Right kidney (tissue), 1 donor: ENCODE measurements at regions not wholly inside any gene's neighbourhood (a gene's known extent, or its start where the extent isn't known, plus 50 kb on each side); places are given as distances from the start of the nearest gene placed in this dataset.

ENCODE experiments used
- DNase-seq: peaks from one replicate; pipeline ENCODE4 v3.0.0-alpha.2; 2016

DNA sequence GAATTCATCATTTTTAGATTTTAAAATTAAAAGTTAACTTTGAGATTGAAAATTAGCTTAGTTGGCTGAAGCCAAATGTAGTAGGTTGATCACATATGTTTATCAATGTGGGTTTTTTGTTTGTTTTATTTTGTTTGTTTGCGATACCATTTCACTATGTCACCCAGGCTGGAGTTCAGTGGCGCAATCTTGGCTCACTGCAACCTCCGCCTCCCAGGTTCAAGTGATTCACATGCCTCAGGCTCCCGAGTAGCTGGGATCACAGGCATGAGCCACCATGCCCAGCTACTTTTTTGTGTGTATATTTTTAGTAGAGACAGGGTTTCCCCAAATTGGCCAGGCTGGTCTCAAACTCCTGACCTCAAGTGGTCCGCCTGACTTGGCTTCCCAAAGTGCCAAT is 665.7 kb upstream of the SLC10A2 start:
- no peak for DNase-seq

DNA sequence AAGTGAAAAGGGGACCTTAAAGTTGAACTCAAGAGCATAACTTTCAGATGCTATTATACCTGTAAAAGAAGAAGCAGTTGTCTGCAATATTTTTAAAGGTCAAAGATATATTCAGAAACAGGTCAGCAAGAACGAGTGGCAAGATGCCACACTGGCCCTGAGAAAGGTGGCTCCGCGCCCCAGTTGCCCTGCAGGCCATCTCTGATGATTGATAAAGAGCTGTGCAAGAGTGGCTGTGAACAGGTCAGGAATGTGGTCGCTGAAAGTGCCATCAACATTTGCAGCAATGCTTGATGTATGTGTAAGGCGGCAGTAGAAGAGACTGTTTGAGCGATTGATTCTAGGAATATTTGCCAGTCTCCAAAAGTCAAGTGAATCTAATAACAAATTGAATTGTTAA is 664.2 kb upstream of the SLC10A2 start:
- DNase-seq, result no peak

DNA sequence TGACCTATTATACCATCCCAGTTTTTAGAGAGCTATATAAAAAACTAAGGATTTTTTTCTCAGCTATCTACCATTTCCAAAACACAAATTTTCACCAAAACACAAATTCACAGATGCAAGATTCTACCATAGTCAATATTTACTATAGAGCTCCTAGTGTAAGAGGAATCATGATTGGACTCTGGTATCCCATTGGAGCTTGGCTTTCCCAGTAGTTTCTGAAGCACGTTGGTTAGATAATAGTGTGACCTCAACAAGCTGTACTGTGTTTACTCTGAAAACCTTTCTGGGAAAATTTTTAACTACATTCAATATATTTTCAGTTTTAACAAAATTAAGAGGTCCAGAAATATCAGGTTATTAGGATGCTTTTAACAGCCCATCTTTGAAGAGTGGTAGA is 660.6 kb upstream of the SLC10A2 start:
- no peak for DNase-seq

DNA sequence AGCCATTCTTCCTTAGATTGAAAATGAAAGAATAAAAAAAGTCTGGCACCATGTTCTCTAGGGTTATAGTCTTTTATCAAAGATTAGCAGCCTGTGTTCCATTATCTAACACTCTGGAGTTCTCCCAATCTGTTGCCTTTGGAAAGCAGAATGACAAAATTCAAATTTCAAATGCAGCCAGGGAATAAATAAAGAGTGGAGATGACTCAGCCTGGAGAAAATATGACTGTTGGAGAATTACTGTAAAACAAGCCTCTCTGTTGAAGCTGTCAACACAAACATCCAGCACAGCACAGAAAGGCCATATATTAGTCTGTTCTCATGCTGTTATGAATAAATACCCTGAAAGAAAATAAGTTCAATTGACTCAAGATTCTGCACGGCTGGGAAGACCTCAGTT is 650.5 kb upstream of the SLC10A2 start:
- no peak for DNase-seq

DNA sequence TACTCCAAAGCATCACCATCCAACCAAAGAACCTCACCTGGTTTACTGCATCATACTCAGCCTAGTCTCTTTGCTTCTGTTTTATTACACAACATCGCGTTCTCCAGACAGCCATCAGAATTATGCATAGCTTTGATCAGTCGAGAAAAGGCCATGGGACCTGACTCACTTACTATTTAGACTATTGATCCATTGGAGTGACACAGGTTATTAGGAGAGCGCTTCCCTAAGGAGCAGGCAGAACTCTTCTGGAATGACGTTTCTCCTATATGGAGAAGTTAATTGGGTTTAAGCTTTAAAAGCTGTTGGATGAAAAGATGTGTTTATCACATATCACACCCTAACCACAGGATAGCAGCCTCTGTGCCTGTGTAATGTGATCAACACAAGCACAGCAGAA is 649.1 kb upstream of the SLC10A2 start:
- no peak for DNase-seq

DNA sequence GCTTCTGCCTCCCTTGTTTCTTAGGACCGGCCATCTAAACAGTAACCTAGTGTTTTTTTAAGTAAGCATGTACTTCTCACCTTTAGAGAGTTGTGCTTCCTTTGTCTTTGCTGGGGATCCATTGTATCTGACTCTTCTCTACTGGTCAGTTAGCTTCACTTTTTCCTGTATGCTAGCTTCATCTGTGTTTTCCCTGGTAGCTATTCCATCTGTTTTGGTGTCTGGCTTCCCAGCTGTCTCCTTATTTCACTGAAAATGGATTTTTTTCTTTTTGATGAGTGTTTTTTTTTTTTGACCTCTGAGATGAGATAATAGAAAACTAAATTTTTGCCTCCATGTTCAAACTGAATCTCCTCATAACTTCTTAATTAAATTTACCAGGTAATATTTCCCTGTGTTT is 637.0 kb upstream of the SLC10A2 start:
- no peak for DNase-seq

DNA sequence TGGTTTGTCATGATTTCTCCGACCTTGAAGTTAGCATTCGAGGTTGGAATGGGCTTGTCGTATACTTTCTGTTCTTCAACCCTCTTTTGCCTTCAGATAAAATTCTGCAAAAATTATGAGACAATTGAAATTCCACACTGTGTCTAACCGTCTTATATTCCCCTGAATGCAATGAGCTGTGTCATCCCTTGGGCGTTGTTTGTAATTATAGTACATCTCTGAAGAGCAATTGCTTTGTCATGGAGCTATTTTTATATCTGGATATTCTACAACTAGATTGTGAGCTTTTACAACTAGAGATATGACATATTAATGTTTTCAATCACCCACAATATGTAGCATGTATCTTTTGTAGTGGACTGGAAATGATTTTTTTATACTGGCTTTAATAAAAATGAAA is 631.8 kb upstream of the SLC10A2 start:
- no peak for DNase-seq

DNA sequence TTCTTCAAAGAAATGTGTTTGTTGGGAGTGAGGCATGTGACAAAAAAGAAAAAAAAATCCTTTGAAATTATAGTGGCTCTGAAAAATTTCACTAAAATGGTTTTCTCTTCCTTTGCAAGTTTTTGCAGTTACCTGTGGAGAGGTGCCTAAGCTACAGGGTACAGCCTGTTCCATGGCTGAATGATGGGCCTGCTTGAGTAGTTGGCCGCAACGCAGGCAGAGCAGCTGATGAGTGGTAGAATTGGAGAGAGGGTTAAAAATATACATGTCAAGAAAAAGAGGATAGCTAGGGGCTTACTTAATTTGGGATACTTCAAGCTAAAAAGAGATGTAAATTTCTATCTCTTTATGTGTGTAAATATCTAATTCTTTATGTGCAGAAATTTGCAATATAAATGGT is 629.1 kb upstream of the SLC10A2 start:
- DNase-seq, result no peak

DNA sequence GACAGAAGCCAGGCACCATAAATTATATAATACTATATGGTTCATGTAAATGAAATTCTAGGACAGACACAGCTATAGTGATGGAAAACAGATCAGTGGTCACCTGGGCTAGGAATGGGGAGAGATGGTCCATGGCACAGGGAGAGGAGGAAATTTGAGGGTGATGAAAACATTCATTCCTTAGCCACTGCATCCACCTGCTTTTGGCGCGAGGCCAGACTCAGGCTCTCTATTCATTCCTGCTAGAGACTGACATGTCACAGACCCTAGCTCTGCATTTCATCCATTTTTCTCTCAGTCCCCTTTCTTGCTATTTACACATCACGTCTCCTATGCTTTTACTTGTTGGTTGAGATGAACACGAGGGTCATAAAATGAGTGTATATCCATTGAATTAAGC is 628.3 kb upstream of the SLC10A2 start:
- DNase-seq, result no peak

DNA sequence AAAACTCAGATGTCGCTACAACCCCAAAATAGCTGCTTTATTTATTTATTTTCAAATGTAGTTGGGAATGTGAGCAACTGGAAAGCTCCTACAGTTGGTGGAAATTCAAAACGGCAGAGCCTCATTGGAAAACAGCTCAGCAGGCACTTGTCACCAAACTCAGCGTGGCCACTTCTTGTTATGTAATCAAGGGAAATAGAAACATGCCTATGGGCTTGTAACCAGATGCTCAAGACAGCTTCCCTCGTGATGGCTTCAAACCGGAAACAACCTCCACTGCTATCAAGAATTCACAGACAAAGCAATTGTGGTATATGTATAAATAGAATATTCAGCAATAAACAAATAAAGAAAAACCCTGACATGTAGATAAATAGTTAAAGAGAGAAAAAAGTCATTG is 627.8 kb upstream of the SLC10A2 start:
- DNase-seq, result no peak

DNA sequence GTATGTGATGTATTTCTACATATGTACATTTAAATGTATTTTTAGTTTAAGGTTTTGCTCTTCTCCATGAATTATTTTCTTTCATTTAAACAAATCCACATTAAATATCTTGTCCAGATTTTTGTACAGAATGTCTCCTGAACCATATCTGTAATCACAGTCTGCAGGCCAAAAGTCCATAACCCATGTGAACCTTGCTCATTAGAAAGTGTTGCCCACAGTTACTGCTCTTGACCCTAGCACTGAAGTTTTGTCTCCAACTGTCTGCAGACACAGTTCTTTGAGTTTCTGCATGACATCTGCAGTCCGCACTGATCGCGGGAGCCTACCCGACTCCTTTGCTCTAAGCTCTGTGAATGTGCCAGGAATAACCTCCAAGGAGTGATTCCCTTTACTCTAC is 626.2 kb upstream of the SLC10A2 start:
- DNase-seq, result no peak

DNA sequence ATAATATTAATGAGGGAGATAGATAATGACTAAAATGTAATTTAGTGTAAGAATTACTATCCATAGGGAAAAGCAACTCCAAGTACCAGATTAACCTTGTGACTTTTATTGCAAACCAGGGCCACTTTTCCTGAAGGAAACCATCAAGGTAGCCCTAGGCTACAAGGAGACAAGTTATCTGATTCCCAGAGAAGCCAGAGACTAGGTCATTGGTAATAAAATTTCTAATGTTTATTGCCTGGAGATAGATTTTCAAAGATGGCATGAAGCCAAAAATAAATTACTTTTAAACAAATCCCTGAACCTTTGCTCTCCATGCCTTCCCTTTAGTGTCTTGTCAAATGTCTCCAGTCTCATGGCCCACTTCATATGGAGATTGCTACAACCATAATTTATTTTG is 610.1 kb upstream of the SLC10A2 start:
- DNase-seq, result no peak

DNA sequence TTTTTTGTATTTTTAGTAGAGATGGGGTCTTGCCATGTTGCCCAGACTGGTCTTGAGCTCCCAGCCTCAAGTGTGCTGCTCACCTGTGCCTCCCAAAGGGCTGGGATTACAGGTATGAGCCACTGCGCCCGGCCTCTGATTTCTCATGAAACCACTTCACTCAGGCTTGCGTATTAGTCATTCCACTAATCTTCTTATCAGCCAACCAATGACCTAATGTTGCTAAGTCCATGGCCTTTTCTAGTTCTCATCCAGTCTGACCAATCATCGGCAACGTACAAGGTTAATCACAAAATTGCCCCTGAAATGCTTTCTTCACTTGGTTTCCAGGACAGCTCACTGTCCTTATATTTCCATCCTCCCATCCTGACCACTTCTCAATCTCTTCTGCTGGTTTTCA is 605.3 kb upstream of the SLC10A2 start:
- DNase-seq, result no peak

DNA sequence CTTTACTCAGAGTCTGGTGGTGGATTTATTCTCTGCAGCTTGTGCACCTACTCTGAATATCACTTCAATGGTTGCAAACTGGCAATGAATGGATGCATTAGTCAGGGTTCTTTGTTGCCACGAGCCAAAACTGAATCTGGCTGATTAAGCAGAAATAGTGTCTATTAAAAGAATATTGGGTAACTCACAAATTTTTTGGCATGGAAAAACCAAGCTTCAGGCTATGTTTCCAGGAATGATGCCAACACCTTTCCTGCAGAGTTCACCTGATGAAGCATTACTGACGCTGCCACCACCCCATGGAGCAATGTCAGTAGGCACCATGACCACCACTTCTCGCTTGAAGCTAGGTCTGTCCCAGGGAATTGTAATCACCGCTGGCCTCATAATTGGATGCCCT is 597.8 kb upstream of the SLC10A2 start:
- no peak for DNase-seq

DNA sequence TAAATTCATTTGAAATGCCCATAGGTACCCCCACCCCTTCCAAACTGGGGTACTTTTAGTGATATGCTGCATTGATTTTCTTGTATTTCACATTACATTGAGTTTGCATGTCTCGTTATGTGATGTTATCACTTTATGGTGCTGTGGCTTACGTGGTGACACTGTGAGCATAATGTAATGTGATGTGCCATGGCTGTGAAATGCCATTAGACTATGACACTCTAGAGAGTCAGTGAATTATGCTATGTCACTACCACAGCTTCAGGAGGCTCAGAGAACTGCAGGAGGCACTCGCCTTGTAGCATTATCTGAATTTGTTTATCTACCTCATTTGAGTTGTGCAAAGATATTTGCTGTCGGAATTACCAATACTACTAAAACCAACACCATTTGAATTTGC is 590.1 kb upstream of the SLC10A2 start:
- no peak for DNase-seq

DNA sequence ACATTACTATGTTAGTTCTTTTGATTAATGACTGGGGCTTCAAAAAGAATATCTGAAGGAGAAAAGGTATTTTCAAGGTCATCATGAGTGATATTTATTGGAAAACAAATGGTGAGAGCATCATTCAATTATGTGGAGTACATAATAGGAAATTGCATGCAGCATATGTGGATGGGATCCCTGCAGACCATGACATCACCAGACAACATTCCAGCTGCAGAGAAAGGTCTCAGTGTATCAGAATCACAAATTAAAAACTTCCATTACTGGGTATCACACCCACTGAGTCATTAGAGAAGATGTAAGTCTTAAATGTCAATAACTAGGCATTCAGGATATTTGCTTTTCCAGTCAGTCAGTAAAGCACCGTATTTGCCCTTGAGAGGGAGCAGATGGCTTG is 574.4 kb upstream of the SLC10A2 start:
- DNase-seq, result no peak

DNA sequence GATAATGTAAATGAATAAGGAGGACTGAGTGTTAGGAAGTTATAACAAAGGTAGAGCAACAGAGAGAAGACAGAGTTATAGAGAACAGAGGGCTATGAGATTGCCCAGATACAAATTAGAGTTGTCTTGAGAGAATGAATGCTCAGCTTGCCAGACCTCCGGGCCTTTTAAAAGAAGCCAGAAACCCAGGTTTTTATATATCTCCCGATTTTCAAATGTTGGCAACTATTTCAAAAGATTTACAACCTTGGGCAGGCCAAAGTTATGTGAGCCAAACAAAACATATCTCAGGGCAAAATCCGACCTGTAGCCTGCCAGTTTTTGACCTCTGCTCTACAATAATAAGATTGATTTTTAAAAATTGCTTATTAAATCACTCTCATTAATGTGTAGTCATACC is 573.1 kb upstream of the SLC10A2 start:
- DNase-seq, result no peak

DNA sequence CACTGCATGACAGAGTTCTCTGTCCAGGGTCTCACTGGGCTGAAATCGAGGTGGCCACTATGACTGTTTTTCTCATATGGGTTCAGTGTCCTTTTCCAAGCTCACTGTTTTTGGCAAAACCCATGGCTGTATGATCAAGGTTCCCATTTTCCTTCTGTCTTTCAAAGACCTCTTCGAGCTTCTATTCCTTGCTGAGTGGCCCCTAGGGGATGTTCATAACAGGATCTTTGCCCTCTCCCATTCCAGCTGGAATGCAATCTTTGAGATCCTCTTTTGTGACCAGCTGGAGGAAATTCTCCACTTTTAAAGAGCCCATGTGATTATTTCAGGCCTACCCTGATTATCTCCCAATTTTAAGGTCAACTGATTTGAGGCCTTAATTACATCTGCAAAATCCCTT is 572.5 kb upstream of the SLC10A2 start:
- no peak for DNase-seq

DNA sequence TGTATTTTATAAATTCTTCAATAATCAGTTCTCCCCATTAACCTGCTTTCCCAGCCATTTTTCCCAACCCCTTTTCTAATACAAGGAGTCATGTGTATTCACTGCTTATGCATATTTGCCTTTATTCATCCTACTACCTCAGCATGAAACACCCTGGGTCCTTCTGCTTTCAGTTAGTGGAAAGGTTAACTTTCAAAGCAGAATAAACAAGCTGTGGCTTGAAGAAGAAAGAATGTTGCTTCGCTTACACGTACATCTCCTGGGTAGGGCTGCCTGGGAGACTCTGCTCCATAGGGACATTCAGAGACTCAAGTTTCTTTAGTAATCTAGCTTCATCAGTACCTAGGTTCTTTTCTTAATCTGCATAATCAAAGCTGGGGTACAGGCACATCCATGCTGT is 567.8 kb upstream of the SLC10A2 start:
- no peak for DNase-seq

DNA sequence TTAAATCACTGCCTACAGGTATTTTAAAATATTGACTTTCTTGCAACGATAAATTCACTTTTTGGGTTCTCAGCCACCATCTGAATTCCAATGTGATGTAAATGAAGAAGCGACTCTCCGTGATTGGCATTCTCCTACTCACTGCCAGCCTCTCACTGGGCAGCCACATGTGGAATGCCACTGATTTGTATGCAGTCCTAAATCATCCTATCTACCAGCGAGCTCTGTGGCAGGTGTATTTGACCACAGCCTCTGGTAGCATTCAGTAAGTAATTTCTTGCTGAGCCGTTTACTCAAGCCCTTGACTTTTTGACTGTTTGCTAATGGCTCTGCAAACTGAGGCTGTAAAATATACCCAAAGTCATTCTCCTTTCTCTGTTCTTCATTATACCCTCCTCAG is 559.0 kb upstream of the SLC10A2 start:
- no peak for DNase-seq

DNA sequence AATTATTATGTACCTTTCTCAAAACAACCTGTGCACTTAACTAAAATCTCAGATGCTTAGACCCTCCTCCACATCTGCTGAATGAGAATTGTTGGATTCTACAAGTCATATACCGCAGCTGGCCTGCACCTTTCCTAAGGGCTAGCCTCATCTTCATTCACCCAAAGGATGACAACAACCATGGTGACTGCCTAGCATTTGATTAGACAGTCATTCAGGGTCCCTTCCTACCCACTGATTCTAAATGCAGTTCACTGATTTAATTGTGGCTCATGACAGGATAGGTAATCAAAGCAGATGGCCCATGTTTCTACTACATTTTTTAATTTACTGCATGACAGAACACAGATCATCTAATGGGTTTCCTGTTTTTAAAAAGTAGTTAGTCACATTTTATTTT is 551.9 kb upstream of the SLC10A2 start:
- no peak for DNase-seq

DNA sequence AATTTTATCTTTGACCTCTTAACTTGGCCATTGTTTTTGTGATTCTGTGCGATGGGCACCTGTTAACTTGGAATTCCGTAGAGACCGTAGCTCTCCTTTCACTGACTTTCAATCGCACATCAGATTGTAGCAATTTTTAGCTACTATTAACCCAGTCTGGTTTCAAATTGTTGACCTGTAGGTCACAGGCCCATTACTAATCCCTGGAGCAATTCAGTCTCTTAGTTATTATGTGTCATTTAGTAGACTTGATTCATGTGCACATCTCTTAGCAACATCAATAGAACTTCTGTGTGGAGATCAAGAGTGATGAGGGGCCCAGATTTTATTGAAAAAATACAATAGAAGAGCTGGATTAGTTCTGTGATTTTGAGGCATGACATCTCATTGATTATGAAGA is 549.6 kb upstream of the SLC10A2 start:
- no peak for DNase-seq

DNA sequence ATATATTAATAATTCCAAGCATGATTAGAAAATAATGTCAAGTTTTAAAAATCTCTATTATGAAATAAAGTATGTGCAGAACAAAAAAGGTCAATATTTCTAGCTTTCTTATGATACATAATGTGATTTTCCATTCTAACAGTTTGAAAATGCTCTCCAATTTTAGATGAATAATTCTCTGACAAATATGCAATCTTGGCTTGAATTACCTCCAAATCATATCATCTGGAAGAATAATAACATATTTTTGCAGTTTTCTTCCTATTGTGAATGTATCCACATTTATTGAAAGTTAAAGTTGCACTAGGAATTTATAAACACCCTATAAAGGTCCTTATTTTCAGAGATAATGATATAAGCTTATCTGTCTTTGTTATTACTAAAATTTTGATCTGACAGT is 548.5 kb upstream of the SLC10A2 start:
- no peak for DNase-seq

DNA sequence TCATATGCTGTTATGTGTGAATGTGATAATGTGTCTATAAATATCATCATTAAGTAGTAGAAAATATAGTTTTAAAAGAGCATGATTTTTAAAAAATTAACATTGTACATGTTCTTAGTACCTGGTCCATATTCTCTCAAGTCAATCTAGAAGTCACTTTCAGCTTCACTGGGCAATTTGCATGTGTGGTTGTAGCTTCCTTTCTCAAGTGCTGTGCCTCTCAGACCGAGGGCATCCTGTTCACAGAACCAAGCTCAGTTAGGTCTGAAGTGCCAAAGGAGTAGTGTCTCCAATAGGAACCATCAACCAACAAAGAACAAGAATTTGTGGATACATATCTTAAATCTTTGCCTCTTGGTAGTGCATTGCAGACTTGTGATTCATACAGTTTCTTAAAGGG is 541.8 kb upstream of the SLC10A2 start:
- DNase-seq, result no peak

DNA sequence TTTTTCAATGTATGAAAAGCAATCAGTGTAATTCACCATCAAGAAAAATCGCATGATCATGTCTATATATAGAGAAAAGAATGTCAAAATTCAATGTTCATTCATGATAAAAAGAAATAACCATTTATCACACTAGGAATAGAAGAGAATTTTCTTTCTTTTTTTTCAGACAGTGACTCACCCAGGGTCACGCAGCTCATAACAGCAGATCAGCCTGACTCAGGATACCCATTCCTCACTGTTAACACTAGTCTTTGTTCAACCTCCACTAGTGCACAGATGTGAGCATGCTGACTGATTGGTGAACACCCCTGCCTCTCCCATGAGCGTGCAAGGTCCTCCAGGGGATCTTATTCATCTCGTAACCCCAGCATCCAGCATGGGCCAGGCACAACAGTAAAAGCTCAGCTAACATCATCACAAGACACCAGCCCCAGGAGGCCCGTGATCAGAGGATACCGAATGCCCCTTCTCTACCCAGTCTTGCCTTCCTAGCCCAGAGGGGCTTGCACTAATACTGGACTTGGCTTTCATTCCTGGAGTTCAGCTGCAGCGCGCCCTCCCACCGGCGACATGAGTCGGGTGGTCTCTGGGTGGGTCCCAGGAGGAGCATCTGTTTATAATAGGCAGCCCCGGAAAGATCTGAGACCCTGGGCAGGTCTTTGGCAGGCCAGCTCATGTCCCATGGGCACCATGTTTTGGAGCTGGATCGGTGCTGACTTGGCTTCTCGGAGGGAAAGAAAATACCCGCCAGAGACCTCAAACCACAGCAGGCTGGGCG is 539.5 kb upstream of the SLC10A2 start:
- no peak for DNase-seq
